ENCODE measurements at regions not wholly inside any gene's neighbourhood (a gene's known extent, or its start where the extent isn't known, plus 50 kb on each side); places are given as distances from the start of the nearest gene placed in this dataset.

DNA sequence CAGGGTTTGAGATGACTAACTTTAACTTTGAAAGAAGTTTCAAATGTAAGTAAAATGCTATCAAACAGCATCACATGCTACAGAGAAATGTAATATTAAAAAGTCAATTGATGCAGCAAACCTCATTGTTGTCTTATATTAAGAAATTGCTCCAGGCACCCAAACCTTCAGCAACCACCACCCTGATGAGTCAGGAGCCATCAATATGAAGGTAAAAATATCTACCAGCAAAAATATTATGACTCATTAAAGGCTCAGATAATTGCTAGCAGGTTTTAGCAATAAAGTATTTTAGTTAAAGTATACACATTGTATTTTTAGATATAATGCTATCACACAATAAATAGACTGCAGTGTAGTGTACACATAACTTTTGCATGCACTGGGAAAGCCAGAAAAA is 746.3 kb downstream of the ZPLD1 start:
- TF ChIP-seq MYC (IDR thresholded peaks at IDR 0.05; ENCODE audit: low read depth, low read length): no peak
- TF ChIP-seq, protein P1, sequence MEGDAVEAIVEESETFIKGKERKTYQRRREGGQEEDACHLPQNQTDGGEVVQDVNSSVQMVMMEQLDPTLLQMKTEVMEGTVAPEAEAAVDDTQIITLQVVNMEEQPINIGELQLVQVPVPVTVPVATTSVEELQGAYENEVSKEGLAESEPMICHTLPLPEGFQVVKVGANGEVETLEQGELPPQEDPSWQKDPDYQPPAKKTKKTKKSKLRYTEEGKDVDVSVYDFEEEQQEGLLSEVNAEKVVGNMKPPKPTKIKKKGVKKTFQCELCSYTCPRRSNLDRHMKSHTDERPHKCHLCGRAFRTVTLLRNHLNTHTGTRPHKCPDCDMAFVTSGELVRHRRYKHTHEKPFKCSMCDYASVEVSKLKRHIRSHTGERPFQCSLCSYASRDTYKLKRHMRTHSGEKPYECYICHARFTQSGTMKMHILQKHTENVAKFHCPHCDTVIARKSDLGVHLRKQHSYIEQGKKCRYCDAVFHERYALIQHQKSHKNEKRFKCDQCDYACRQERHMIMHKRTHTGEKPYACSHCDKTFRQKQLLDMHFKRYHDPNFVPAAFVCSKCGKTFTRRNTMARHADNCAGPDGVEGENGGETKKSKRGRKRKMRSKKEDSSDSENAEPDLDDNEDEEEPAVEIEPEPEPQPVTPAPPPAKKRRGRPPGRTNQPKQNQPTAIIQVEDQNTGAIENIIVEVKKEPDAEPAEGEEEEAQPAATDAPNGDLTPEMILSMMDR (IDR thresholded peaks at IDR 0.05; ENCODE audit: low read depth, low read length): no peak
- TF ChIP-seq POLR2A (IDR thresholded peaks at IDR 0.05; ENCODE audit: extremely low read depth, insufficient read length): no peak
- TF ChIP-seq, protein P2, sequence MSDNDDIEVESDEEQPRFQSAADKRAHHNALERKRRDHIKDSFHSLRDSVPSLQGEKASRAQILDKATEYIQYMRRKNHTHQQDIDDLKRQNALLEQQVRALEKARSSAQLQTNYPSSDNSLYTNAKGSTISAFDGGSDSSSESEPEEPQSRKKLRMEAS (IDR thresholded peaks at IDR 0.05; ENCODE audit: low read depth, low read length): no peak
- no peak for DNase-seq (ENCODE audit: low read depth)
- H3K4me3 ChIP-seq (ENCODE audit: low read depth, low read length): no peak overlapping the region

DNA sequence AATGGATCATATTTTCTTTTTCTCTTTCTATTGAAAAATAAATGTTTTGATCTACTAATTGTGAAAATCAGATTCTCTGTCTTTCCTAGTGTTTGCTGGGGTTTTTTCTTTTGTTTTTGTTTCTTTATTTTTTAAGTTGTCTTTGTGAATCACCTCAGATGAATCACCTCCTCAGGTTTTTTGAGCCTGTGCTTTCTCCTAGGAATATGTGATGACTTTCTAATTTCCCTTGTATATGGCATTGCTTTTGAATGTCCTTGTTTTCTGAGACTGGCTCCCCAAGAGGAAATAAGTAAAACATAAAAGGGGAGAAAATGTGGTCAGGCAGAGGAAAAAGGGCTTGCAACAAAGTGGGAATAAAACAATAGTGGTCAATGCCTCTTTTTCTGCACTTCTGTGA is 750.0 kb downstream of the ZPLD1 start:
- DNase-seq (ENCODE audit: low read depth): no peak
- TF ChIP-seq POLR2A (IDR thresholded peaks at IDR 0.05; ENCODE audit: extremely low read depth, insufficient read length) (no peak), MYC (IDR thresholded peaks at IDR 0.05; ENCODE audit: low read depth, low read length) (no peak)
- TF ChIP-seq, protein P2 (IDR thresholded peaks at IDR 0.05; ENCODE audit: low read depth, low read length): no peak
- TF ChIP-seq, protein P1 (IDR thresholded peaks at IDR 0.05; ENCODE audit: low read depth, low read length): no peak

DNA sequence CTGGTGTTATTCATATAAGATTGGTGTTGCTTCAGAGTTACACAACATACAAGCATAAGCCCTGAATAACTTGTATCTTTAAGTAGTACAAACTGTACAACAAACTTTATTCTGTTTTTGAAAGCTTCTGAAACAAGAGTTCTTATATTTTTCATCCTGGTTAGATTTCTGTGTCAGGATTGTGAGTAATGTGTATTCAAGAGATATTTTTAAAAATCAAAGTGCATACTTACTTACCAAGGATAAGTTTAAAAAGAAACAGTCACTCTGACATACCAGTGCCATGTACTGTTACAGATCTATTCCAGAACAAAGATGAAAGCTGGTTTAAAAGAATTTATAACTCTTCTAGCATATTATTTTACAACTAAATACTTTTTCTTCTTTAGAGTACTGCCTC is 755.1 kb downstream of the ZPLD1 start:
- TF ChIP-seq MYC (IDR thresholded peaks at IDR 0.05; ENCODE audit: low read depth, low read length) (no peak), POLR2A (IDR thresholded peaks at IDR 0.05; ENCODE audit: extremely low read depth, insufficient read length) (no peak)
- TF ChIP-seq, protein P2 (IDR thresholded peaks at IDR 0.05; ENCODE audit: low read depth, low read length): no peak
- TF ChIP-seq, protein P1 (IDR thresholded peaks at IDR 0.05; ENCODE audit: low read depth, low read length): no peak
- DNase-seq (ENCODE audit: low read depth): no peak
- no peak overlapping the region for H3K4me3 ChIP-seq (ENCODE audit: low read depth, low read length)

More for the DNA sequence above, 750.0 kb downstream of the ZPLD1 start:
- no peak overlapping the region for H3K4me3 ChIP-seq (ENCODE audit: low read depth, low read length)

DNA sequence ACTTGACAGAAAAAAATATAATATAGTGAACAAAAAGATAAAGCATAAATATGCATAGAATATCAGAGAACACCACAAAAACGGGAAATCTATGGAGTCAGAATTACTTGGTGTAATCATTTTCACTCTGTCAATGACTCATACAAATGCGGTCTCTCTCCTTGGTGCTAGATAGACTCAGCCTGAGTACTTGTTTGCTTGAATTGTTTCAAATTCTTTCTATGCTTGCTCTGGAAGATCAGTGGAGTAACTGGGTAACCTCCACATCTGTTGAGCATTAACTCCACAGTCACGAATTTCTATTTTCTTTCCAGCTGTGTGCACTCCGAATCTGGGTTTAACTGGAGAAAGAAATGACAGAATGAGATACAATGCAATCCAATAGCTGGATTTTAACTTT is 760.4 kb downstream of the ZPLD1 start:
- no peak overlapping the region for H3K4me3 ChIP-seq (ENCODE audit: low read depth, low read length)
- DNase-seq (ENCODE audit: low read depth): no peak
- TF ChIP-seq MYC (IDR thresholded peaks at IDR 0.05; ENCODE audit: low read depth, low read length) (no peak), POLR2A (IDR thresholded peaks at IDR 0.05; ENCODE audit: extremely low read depth, insufficient read length) (no peak)
- TF ChIP-seq, protein P1 (IDR thresholded peaks at IDR 0.05; ENCODE audit: low read depth, low read length): no peak
- TF ChIP-seq, protein P2 (IDR thresholded peaks at IDR 0.05; ENCODE audit: low read depth, low read length): no peak

DNA sequence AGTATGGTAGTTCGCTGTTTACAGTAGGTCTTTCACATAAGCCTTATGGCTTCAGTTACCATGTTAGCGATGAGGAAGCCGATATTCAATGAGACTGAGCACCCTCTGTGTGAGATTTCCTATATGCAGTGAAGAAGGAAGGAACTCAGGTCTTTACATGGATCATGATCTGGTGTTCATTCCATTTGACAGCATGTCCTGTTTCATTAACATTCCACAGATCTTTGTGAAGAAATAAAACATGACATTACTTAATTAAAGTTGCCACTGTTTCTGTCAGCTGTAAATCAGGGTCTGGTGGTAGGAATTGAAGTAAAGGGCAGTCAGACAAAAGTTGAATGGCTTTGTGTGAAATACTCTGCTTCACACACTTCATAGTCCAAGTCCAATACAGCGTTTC is 768.6 kb downstream of the ZPLD1 start:
- TF ChIP-seq, protein P1 (IDR thresholded peaks at IDR 0.05; ENCODE audit: low read depth, low read length): no peak
- no peak for TF ChIP-seq MYC (IDR thresholded peaks at IDR 0.05; ENCODE audit: low read depth, low read length)
- no peak overlapping the region for H3K4me3 ChIP-seq (ENCODE audit: low read depth, low read length)
- no peak for DNase-seq (ENCODE audit: low read depth)

DNA sequence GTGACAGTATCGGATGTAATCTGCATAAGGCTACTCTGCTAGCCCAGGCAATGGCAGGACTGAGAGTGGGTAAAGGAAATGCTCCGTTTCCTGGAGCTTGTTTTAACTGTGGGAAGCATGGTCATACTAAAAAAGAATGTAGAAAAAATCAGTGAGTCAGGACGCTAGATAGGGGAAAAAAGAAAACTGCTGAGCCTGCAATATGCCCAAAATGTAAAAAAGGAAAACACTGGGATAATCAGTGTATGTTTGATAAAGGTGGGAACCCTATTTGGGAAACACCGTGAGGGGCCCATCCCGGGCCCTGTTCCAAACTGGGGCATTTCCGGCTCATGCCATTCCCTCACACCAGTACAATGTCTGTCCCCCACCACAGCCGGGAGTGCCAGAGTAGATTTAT is 775.8 kb downstream of the ZPLD1 start:
- DNase-seq (ENCODE audit: low read depth): no peak
- no peak overlapping the region for H3K4me3 ChIP-seq (ENCODE audit: low read depth, low read length)
- TF ChIP-seq POLR2A (IDR thresholded peaks at IDR 0.05; ENCODE audit: extremely low read depth, insufficient read length): no peak
- TF ChIP-seq MYC (IDR thresholded peaks at IDR 0.05; ENCODE audit: low read depth, low read length): no peak
- TF ChIP-seq, protein P1 (IDR thresholded peaks at IDR 0.05; ENCODE audit: low read depth, low read length): no peak
- TF ChIP-seq, protein P2 (IDR thresholded peaks at IDR 0.05; ENCODE audit: low read depth, low read length): no peak

Measured in NB4 (cell line).